Left ventricle myocardium inferior (tissue), 1 donor: ENCODE measurements at regions not wholly inside any gene's neighbourhood (a gene's known extent, or its start where the extent isn't known, plus 50 kb on each side); places are given as distances from the start of the nearest gene placed in this dataset.

Experiments
- DNase-seq: peaks from one replicate; pipeline ENCODE4 v3.0.0-alpha.2; 2020
- H3K27ac ChIP-seq: fragments of 200-600 bp; replicated peaks from 2 replicates; pipeline ENCODE4 v1.8.0; 2021
- H3K27me3 ChIP-seq: fragments of 200-600 bp; 2 replicates; pipeline ENCODE4 v1.8.0; 2021; ENCODE audit warnings: low read depth
- H3K36me3 ChIP-seq: fragments of 200-600 bp; 2 replicates; pipeline ENCODE4 v1.8.0; 2021
- H3K4me1 ChIP-seq: fragments of 200-600 bp; 2 replicates; pipeline ENCODE4 v1.8.0; 2021
- H3K4me3 ChIP-seq: fragments of 200-600 bp; 2 replicates; pipeline ENCODE4 v1.8.0; 2021; ENCODE audit warnings: mild to moderate bottlenecking, moderate library complexity
- H3K9me3 ChIP-seq: fragments of 200-600 bp; replicated peaks from 2 replicates; pipeline ENCODE4 v1.8.0; 2021
- CTCF ChIP-seq: fragments of 200-600 bp; IDR thresholded peaks from 2 replicates; pipeline ENCODE4 v1.8.0; 2021; ENCODE audit warnings: antibody characterized with exemption, mild to moderate bottlenecking, borderline replicate concordance
- intact Hi-C: fragments of 100-400 bp; cut with micrococcal nuclease; formaldehyde crosslinking; loops from one replicate; pipeline ENCODE4 v1.11.0; 2022
- donor health status: DM: no; HTN: yes; CAD: no; lungs with severe emphysema.

- DNase-seq: no peak
- no peak overlapping the region for H3K4me3 ChIP-seq
- TF ChIP-seq CTCF: no peak
- no peaks in the 10 kb centered on the region for H3K9me3 ChIP-seq
- H3K27me3 ChIP-seq: no peaks in the 10 kb centered on the region
- intact Hi-C loops: no loop called here
- no peaks in the 10 kb centered on the region for H3K4me1 ChIP-seq
- H3K36me3 ChIP-seq: no peaks in the 10 kb centered on the region
- no peak overlapping the region for H3K27ac ChIP-seq
Measured at GRCh38 chr2:145124085-145124484, 604.2 kb upstream of the ZEB2 start.

GRCh38 chr2:145123606-145124005, 603.7 kb upstream of the ZEB2 start:
- Histone ChIP-seq H3K4me1 (no peaks in the 10 kb centered on the region), H3K9me3 (no peaks in the 10 kb centered on the region), H3K27ac (no peak overlapping the region), H3K36me3 (no peaks in the 10 kb centered on the region), H3K4me3 (no peak overlapping the region), H3K27me3 (no peaks in the 10 kb centered on the region)
- DNase-seq: peak; percentile 68
- intact Hi-C loops: no loop called here
- no peak for TF ChIP-seq CTCF

GRCh38 chr2:145119225-145119624, 599.3 kb upstream of the ZEB2 start:
- no peak overlapping the region for H3K27ac ChIP-seq
- intact Hi-C loops: no loop called here
- H3K9me3 ChIP-seq: no peaks in the 10 kb centered on the region
- no peak overlapping the region for H3K4me3 ChIP-seq
- no peak for DNase-seq
- H3K36me3 ChIP-seq: no peaks in the 10 kb centered on the region
- TF ChIP-seq CTCF: no peak
- no peaks in the 10 kb centered on the region for H3K27me3 ChIP-seq
- H3K4me1 ChIP-seq: no peaks in the 10 kb centered on the region

GRCh38 chr2:145116834-145117725, 597.2 kb upstream of the ZEB2 start:
- H3K4me1 ChIP-seq: no peaks in the 10 kb centered on the region
- no peaks in the 10 kb centered on the region for H3K36me3 ChIP-seq
- H3K27me3 ChIP-seq: no peaks in the 10 kb centered on the region
- H3K9me3 ChIP-seq: no peaks in the 10 kb centered on the region
- H3K27ac ChIP-seq: peak overlapping the region; percentile 26
- TF ChIP-seq CTCF: no peak
- no peak overlapping the region for H3K4me3 ChIP-seq
- no peak for DNase-seq
- intact Hi-C loops: no loop called here

DNA sequence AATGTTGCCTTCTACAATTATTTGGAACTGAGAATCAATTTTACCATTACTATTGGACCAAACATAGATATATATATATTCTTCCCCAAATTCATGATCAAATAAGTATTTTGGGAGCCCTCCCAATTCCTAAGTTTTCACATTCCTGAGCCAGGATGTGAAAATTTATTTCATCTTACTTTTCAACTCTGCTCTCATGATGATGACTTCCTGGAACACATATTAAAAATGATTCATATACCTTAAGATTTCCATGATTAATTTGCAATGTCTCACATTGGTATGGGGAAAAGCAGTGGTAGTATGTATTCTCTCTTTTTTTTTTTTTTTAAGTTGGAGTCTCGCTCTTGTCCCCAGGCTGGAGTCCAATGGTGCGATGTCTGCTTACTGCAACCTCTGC, 596.1 kb upstream of the ZEB2 start:
- TF ChIP-seq CTCF: no peak
- Histone ChIP-seq H3K27ac (no peak overlapping the region), H3K27me3 (no peaks in the 10 kb centered on the region), H3K36me3 (no peaks in the 10 kb centered on the region), H3K9me3 (no peaks in the 10 kb centered on the region), H3K4me1 (no peaks in the 10 kb centered on the region), H3K4me3 (no peak overlapping the region)
- DNase-seq: no peak
- intact Hi-C loops: no loop called here
